KBM-7 (cell line): ENCODE measurements at regions not wholly inside any gene's neighbourhood (a gene's known extent, or its start where the extent isn't known, plus 50 kb on each side); places are given as distances from the start of the nearest gene placed in this dataset.

Experiments used
- DNase-seq: peaks from one replicate; pipeline ENCODE4 v3.0.0-alpha.2; 2015
- in situ Hi-C: fragments of 300-500 bp; cut with MboI; formaldehyde crosslinking; loops from 2 replicates; pipeline ENCODE4 v1.14.3; 2020; ENCODE audit warnings: low sequenced_read_pairs, low pct_unique_long_range_greater_than_20kb, mixed read lengths

- in situ Hi-C loops: no loop called here
- no peak for DNase-seq
Measured at GRCh38 chr18:25962919-25963318, 127.5 kb downstream of the SS18 start.

GRCh38 chr18:25962176-25962575, 128.2 kb downstream of the SS18 start:
- no peak for DNase-seq
- in situ Hi-C loops: no loop called here

- in situ Hi-C loops: no loop called here
- no peak for DNase-seq
Measured at GRCh38 chr18:25957017-25957416, 133.4 kb downstream of the SS18 start.

GRCh38 chr18:25953111-25953510, 137.3 kb downstream of the SS18 start:
- in situ Hi-C loops: no loop called here
- DNase-seq: no peak

GRCh38 chr18:25950321-25950720, 140.1 kb downstream of the SS18 start:
- in situ Hi-C loops: no loop called here
- no peak for DNase-seq

GRCh38 chr18:25946540-25946939, 143.9 kb downstream of the SS18 start:
- no peak for DNase-seq
- in situ Hi-C loops: no loop called here

GRCh38 chr18:25935356-25935755, 155.1 kb downstream of the SS18 start:
- no peak for DNase-seq
- in situ Hi-C loops: no loop called here

- in situ Hi-C loops: no loop called here
- DNase-seq: no peak
Measured at GRCh38 chr18:25931126-25931525, 159.3 kb downstream of the SS18 start.

DNA sequence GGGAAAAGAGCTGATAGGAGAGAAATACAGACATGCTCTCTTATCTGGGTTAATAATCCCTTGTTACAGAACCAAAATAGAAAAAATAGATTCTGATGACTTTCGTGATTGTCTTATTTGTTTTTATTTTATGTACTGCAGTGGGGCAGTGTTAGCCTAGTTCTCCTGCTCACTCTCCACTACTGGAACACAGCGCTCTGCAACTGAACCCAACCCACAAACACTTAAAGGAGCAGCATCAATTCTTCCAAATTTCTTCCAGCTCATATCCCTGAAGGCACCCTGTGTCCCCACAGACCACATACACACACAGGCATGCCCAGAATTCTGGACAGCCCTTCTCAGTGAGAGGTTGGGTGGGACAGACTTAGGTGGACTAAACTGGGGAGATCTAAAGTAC, 160.6 kb downstream of the SS18 start:
- in situ Hi-C loops: no loop called here
- DNase-seq: no peak

- in situ Hi-C loops: no loop called here
- no peak for DNase-seq
Measured at GRCh38 chr18:25927830-25928229, 162.6 kb downstream of the SS18 start.

DNA sequence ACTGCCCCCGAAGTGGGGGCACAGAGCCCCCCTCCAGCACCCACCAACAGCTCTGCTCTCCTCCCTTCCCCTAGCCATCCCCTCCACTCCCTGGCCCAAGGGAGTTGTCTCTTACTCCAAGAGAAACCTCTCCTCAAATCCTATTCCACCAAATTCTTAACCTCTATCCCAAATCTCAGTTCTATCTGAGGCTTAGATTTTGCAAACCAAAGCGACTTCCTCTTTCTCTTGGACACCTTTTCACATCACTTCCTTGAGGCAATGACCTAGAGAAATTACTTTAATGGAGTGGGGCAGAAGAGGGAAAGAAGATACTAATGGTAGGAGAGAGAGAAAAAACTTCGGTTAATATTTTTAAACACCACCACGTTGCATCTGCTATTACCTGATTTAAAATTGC, 167.2 kb downstream of the SS18 start:
- in situ Hi-C loops: no loop called here
- peak; percentile 24 for DNase-seq

DNA sequence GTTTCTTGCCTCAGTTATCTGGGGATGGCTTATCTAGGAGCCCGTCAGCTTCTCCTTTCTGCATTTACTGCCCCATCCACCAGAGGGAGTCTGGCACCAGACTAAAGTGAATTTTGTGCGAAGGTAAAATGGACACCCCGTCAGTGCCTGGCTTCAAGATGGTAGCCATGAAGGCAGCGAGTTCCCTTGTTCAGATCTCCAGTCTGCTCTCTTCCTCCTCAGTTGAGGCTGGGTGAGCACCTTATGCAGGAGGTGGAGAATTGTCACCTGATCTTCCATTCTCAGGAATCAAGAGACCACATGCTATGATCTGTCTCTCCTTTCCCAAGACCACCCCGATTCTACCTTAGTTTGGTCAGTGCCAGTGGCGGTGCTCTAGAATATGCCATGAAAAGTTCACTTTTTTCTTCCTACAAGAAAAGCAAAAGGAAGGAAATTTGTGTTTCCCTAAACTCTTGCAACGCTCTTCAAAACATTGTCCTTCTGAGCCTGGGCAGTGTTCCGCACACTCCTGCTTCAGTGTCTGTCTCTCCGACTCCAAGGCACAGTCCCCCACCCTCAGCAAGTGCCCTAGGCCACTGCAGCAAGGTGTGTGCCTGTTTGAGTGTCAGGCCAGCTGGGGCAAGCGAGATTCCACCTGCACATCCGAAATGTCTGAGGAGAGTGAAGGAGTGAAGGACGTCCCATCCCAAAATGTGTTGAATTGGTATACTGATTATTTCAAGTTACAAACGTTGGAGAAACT, 168.6 kb downstream of the SS18 start:
- in situ Hi-C loops: no loop called here
- DNase-seq: peak; percentile 73

GRCh38 chr18:25915907-25916306, 174.5 kb downstream of the SS18 start:
- in situ Hi-C loops: no loop called here
- no peak for DNase-seq

GRCh38 chr18:25898965-25899364, 191.4 kb downstream of the SS18 start:
- DNase-seq: no peak
- in situ Hi-C loops: no loop called here

DNA sequence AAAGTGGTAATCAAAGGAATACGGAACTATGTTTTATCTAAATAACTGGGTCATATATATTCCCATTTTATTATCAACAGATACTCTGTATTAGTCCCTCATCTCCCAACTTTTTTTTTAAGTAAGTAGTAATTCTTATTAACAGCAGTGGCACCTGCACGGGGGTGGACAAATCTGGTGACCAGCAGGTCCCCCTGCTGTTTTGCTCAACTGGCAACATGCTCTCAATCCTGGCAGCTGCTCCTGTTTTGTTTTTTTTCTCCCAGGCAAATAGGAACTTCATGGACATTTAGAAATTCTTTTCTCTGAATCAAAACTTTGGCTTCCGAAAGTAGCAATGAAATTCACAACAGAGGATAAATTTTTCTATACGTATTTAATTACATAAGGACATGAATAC, 193.5 kb downstream of the SS18 start:
- in situ Hi-C loops: no loop called here
- no peak for DNase-seq

DNA sequence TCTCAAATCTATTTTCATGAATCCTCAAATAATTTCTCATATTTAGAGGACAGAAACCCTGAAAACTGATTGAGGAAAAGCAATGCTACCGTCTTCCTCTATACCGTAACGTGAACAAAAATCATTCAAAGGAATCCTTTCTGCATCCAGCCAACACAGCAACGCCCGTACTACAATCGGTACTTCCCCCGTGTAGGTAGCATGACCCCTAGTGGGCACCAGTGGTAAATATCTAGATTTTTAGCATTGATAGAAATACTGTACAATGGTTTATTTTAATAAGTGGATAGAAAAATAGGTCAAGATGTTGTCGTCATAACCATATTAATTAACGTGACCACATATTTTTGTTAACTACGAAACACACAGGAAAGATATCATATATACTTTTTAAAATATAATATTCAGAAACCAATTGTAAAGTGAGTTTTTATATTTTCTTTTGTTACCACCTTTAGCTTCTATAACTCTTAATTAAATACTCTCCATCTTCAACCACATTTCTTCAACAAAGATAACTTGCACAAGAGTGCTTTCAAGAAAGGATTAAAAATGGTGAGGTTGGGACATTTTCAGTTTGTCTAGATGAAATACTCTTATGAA, 194.1 kb downstream of the SS18 start:
- DNase-seq: peak; percentile 38
- in situ Hi-C loops: no loop called here

DNA sequence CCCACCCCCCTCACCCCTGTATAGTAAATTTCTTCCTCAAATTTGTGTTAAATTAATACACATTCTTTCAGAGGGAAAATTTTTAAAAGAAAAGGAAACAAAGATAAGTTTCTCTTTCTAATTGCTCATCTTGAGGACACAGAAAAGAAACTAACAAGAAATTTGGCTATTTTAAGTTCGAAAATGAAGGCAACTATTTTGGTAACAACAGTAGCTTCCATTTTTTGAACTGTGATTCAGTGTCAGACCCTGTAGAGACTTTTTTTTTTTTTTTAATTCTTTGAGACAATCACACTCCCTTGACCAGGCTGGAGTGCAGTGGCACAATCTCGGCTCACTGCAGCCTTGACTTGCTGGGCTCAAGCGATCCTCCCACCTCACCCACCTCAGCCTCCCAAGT, 194.9 kb downstream of the SS18 start:
- no peak for DNase-seq
- in situ Hi-C loops: no loop called here

DNA sequence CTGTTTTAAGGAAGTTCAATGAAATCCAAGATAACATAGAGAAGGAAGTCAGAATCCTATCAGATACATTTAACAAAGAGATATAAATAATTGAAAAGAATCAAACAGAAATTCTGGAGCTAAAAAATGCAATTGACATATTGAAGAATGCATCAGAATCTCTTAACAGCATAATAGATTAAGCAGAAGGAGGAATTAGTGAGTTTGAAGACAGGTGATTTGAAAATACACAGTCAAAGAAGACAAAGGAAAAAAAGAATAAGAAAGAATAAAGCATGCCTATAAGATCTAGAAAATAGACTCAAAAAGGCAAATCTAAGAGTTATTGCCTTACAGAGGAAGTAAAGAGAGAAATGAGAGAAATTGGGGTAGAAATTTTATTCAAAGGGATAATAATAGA, 204.1 kb downstream of the SS18 start:
- DNase-seq: no peak
- in situ Hi-C loops: no loop called here

GRCh38 chr18:25883091-25883490, 207.3 kb downstream of the SS18 start:
- DNase-seq: no peak
- in situ Hi-C loops: no loop called here

DNA sequence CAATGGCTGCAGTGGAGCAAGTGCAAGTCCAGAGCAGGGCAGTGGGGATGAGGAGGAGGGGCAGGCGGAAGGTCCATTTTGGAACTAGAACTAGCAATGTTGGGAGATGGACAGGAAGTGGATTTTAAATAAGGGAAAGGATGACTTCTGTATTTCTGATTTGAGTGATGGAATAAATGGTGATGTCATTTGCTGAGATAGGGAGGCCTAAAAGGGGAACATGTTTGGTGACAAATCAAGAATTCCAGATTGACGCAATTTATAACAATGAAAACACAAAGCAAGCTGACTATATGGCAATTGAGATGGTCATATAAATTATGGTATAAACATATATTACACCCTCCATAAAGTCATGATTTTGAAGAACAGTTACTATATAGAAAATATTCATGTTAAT, 209.3 kb downstream of the SS18 start:
- no peak for DNase-seq
- in situ Hi-C loops: no loop called here

DNA sequence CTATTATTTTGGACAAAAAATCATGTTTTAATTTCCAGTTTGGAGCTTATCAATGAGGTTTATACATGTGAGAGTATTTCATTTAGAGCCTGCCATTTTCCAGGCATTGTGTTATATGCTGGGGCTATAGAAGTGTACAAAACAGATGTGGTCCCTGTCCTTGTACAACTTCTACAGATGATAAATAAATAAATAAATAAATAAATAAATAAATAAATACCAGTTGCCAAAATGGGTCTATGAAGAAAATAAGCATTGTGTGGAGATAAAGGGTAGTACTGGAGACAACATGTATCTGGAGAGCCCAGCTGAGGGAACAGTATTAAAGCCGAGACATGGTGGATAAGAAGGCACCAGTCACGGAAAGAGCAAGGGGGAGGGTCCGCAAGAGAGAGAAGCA, 210.0 kb downstream of the SS18 start:
- no peak for DNase-seq

More for the DNA sequence above, 210.0 kb downstream of the SS18 start:
- in situ Hi-C loops: no loop called here
